GM19468 (cell line): ENCODE measurements at regions not wholly inside any gene's neighbourhood (a gene's known extent, or its start where the extent isn't known, plus 50 kb on each side); places are given as distances from the start of the nearest gene placed in this dataset.

Experiments
- ATAC-seq: cut with Tn5 transposase; IDR thresholded peaks from one replicate; pipeline ENCODE4 v1.9.1; 2021; ENCODE audit warnings: mild to moderate bottlenecking, moderate library complexity, moderate number of reproducible peaks; ENCODE audit not compliant: unreplicated experiment; ENCODE audit errors: extremely low read depth

DNA sequence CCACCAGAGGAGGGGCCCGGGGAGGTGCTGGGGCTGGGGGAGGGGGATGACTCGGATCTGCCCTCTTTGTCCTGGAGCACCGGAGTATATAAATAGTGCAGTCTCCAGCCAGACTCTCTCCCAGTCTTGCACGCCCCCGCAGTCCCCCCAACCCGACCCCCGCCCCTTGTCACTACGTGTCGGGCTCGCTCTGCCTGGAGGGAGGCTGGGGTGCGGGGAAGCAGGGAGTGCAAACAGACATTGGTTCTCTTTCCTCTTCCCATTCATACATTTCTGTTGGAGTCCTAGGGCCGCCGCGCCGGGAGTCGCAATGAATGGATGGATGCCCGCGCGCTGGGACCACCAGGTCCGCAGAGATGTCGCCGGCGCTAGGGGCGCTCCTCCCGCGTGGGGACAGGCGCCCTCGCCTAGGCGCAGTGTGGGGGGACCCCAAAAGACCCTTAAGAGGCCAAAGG lies 179.3 kb downstream of the TBXT start:
- no peak for ATAC-seq

DNA sequence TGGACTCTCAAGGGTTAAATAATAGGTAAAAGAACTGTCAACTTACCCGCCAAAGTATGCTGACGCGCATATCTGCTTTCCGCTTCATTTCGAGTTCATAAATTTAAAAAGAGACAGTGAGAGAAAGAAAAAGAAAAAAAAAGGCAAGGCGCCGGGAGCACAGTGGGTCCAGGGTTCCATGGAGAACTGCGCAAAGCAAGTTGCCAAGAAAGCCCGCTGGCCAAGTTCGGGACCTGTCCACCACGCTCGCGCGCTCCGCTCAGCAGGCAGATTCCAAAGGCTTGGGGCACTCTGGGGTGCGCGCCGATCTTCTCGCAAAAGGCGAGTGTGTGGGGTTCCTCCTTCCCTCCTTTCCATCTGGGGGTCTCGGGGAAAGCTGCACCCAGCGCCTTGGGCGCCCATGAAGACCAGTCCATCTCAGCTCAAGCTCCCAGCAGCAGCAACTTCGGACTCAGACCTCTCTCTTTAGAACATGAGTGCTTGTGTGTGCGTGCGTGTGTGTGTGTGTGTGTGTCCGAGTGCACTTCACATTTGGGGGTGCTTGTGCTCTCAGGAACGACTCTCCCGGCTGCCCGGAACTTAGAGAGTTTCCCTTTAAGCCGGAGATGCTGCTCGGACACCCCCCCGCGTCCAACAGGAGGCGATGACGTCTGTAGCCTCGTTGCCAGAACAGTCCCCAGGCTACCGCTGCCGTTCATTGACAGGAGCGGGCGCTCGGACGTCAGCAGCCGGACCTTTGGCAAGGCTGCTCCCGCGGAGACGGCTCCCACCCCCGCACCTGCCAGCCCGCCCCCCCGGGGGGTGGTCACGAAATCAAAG lies 180.0 kb downstream of the TBXT start:
- ATAC-seq, result no peak

DNA sequence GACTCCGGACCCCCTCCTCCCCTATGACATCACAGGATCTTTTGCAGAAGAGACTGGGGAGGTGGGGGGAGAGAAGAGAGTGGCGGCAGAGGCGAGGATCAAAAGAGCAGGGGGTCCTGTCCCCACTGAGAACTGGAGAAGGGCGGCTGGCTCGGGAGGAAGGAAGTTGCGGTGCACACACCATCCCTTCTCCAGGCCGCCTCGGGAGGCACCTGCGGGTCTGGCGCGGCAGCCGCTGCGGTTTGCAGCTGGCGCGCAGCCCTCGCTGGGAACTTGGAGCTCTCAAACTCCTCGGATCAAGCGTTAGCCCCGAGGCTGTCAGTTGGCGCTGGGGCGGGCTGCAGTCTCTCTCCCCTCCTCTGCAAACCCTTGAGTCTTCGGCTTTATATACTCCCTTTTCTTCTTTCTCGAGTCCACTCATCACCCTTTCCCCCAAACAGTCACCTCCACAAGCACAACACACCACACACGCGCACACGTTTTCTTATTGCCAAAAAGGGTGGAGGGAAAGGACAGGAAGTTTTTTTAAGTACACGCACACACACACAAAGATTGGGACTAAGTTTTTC lies 180.7 kb downstream of the TBXT start:
- ATAC-seq, result no peak

DNA sequence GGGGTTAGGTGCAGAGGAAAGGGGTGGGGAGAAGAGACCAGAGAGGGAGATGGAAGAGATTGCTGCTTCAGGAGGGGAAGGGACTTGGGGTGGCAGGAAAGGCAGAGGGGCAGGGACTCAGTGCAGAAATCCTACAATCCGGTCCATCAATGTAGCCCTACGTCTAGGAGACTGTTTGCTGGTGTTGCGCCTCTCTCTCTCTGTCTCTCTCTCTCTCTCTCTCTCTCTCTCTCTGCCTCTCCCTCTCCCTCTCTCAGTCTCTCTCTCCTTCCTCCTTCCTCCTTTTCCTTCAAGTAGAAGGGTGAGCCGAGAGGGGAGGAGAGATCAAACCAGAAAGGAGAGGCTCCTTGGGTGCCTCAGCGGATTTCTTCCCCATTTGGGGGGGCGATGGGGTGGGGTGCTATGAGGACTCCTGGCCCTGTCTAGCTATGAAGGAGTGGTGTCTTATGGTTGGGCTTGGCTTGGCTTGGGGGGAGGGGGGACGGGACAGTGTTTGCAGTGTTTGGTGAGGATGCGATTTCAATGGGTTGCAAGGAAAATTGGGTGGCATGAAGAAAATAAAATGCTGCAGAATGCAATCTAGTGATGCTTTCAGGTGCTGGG lies 181.2 kb downstream of the TBXT start:
- no peak for ATAC-seq

DNA sequence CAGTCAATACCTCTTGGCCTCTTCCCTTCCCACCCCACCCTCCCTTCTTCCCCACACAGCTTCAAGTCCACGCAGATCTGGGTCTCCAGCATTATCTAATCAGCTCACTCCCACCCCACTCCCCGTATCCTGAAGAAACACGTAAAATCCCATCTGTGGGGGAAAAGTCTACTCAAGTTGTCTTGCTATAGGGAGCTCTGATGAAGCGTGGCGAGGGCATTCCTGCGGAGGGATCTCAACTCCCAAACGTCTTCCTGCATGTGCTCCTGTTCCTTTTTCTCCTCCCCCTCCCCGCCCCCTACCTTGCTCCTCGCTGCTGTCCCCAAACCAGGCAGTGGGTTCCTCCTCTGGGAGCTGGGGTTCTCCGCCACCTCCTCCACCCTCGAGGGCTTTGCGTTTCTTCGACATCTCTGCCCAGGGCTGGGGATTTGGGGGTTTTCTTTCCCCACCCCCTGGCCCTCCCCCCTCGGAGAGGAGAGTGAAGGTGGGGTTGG lies 181.8 kb downstream of the TBXT start:
- ATAC-seq, result no peak

DNA sequence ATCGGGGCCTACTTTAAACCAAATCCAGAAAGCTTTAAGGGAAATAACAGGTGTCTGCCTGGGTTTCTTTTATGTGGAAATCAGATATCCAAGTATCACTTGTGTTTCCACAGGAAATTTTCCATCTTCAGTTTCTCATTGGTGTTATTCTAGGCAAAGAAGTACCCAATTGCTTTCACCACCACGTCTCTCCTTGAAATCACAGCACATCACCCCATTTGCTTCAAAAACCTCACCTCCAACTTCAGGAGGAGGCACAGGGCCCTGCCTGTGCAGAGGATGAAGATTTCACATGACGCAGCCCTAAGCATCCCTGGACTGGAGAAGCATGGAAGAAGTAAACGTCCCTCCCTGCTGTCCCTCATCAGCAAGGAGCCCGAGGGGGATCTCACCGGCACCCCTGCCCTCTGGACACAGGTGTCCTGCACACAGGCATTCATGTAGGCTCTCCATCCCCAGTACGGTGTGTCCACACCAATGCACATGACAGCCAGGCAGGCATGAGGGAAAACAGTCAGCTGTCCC lies 182.3 kb downstream of the TBXT start:
- no peak for ATAC-seq

DNA sequence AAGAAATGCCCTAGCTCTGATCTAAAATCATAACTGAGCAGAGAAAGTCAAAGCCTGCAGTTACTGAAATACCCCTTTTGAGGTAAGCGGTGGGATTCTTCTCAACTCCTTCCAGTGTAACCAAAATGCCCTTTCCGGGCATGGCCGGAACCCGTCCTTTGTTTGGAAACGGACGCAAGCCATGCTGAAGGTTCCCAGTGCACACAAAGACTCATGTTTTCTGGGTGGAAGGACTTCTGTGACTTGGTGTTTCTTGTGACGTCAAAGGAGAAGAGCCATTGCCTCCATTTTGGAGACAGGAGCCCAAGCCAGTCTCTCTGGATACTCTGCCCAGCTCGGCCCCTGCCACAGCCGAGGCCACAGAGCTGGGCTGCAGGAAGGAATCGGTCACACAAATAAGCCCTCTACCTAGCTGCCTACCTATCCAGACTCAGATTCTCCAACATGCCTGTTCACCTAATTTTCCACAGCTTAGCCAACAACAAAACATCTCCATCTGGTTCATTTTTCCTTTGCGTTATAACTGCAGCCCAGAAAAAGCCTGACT lies 182.8 kb downstream of the TBXT start:
- no peak for ATAC-seq

DNA sequence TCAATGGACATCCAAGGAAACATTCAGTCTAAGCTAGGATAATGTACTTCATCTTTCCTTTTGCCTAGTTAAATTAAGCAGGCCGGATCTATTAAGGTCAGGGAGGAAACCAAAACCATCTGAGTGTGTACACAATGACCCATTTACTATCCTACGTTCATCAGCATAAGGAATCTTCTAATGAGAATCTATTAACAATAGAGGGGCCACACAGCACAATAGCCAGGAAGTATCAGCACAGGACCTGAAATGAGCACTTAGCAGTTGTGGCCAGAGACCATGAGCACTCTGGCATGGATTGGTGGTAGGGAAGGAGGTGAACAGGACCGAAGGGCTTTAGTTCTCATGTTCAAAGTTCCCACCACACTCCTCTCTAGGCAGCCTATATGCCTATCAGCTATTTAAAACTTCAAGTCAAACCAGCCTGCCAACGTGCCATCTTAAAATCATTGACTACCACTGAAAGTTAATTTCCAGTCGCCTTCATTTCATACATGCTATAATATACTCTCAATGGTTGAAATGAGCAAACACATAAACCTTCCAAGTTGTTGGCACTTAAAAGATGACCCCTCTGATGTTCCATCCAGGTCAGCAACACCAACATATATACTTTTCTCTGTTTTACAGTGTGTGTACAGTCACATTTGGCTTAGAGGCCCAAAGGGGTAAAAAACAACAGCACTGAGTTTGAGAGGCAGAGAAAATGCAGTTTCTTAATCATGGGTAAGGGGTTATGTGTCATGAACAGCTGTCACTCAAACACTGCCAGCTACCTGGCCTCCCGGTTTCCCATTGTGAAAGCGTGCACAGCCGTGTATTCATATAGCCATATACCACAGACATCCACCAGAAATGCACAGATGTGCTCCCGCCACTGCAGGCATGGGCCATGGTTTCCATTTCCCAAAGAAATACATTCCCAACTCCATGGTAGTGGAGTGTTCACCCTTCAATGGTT lies 184.3 kb downstream of the TBXT start:
- ATAC-seq, result no peak

DNA sequence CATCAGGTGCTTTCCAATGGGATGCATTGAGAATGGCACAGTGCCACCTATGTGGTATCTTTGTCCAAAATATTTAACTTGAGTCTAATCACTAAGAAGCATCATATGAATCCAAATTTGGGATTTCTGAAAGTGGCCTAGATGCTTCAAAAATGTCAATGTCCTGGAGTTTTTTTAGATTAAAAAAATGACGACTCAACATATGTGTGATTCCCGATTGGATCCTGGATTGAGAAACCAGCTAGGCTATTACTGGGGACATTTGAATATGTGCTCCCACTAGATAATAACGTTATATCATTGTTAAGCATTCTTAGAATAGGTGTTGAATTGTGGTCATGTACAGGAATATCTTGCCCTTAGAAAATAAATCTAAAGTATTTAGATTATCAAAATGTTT lies 189.2 kb downstream of the TBXT start:
- no peak for ATAC-seq

DNA sequence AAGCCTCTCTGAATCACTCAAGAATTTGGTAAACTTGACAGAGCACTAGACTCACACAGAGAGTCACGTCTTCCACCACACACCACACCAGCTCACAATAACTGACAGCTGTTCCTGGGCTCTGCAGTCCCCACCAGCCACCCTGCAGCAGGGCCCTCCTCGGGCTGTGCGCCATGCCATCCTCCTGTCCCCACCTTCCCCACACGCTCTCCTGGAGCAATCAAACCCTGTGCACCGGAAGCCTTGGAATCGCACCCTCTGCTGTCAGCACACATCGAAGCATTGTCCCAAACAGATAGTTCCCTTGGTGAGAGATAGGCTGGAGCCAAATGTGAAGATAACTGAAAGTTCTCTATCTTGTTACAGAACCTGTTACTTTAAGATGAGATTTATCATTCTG lies 191.0 kb downstream of the TBXT start:
- ATAC-seq, result no peak

DNA sequence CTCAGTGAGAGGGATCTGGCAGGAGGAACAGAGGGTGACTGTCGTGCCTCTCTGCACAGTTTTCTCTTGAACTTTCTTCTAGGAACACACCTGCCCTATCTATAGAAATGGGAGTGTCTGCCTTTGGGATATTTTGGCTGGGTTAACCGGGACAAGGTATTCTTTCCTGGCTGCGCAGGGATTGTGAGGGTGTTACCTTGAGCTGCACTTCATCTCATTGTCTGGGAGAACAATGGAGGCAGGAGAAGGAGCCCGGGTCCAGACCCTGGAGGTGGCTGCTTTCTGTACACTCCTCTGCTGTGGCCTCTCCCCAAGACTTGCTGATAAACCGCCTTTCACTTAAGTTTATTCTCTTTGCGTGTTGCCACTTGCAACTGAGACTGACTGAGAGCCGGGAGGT lies 192.8 kb downstream of the TBXT start:
- no peak for ATAC-seq

DNA sequence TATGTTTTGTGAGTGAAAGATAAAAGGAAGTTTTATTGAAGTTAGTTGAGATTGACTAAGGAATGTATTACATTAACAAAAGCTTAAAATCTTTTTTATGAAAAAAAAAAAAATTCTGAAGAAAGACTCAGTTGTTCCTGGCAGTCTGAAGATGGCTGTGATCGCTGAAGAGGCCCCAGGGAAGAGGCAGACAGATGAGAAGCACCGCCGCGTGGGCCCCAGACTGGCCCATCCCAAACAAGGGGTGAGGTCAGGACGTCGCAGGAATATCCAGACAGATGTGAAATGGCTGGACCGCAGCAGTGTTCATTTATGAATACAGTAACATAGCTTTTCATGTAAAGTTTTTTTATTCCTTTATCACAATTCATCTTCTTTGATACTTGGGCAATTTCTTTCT lies 194.2 kb downstream of the TBXT start:
- ATAC-seq, result no peak

DNA sequence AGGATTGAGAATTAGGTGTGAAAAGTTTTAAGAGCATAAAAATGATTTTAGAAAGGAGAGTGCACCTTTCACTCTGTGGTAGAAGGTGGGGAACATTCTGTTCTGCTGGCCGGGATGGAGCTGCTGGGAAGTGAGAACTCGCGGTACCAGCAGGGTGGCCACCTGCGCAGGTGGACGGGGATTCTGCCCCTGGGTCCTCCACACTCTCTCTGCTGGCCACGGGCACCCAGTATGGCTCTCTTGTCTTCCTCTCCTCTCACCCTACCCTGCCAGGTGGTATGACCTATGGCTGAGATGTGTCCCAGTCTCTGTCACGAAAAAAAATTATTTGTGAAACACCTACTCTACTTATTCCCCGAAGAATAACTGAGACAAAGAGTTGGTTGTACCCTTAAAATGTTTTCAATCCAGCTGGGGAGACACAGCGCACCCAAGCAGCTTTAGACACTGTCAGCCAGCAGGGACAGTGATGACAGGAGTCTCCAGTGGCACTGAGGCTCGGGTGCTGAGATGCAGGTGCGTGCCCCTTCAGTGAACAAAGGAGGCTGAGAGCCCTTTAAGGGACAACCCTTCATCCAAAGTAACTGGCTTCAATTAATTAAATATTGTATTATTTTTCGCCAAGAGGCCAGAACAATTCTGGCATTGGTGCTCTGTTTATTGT lies 195.4 kb downstream of the TBXT start:
- ATAC-seq, result no peak

DNA sequence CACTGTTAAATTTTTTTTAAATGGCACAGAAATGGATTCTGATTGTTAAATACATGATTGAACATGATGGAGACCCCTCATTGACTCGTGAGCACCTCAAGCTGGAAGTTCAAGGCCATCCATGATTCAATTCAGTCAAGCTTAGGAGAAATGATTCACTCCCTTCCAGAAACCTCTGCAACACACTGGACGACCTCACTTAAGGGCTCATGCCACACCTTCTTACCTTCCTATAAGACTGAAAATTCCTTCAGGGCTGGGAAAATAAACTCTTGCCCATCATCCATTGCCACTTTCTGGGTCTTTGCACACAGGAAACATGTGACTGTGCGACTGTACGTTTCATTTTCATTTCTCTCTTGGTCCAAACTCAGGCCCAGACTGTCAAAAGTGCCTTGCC lies 196.4 kb downstream of the TBXT start:
- no peak for ATAC-seq

DNA sequence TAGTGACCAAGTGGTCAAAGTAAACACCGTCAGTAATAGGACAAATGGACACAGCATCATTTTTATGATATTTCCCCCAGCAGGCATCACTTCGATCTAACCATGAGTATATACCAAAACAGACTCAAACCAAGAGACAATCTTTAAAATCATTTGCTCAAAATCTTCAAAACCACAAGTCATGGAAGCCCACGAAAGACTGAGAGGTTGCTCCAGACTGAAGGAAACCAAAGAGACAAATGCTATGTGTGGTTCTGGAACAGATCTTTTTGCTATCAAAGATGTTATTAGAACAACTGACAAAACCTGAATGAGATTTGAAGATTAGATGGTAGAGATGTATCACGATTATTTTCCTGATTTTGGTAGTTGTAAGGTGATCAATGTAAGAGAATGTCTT lies 197.7 kb downstream of the TBXT start:
- ATAC-seq, result no peak

DNA sequence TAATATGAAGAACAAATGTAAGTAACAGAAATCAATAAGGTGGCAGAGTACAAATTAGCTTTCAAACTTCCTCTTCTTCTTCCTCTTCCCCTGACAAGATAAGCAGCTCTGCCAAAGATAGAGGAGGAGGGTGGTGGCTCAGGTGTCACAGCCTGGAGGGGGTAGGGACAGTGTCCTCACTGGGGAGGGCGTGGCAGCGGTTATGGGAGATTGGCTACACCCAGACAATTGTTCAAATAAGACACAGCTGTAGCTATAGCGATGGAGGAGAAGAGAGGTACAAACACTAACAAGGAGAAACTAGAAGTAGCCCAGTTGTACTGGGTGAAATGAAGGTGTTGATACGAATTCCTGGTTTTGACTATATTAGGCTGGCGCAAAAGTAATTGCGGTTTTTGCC lies 198.5 kb downstream of the TBXT start:
- no peak for ATAC-seq

DNA sequence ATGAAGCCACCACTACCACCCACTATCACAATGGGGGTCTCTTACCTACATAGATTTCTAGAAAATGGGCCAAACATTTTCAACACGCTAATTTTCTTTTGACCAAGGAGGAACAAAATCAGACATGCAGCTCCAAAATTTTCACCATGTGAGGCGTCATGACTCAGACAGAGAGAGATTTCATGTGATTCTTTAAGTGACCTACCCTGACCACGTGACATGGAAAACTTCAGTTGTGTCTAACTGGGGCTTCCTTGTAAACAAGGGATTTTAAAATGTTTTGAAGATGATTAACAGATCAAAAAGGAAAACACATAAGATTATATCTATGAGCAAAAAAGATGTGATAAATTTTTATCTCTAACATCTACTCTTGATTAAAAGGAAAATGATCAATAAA lies 199.2 kb downstream of the TBXT start:
- no peak for ATAC-seq

DNA sequence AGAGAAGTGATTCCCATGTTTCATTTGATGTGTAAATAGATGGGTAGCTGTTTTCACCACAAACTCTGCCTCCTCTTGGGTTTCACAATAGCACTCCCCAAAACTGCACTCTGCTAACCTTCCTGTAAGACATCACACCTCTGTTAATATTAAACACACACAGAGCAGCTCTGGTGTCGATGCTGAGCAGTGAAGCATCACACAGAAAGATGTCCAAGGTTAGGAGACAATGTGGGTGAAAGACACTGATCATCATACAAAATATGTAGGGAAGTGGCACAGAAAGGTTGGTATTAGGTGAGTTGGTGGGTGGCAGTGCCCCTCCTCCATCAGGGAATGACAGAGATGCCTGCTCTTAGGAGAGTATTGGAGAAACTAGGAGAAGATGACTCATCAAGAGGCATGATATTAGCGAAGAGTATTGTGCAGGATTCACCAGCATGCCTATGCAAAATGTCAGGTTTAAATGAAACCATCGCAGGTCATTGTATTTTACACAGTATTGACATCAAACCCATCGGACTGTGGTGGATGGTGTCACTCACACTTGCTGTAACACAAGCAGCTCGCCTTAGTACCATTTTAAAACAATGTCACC lies 199.7 kb downstream of the TBXT start:
- no peak for ATAC-seq

DNA sequence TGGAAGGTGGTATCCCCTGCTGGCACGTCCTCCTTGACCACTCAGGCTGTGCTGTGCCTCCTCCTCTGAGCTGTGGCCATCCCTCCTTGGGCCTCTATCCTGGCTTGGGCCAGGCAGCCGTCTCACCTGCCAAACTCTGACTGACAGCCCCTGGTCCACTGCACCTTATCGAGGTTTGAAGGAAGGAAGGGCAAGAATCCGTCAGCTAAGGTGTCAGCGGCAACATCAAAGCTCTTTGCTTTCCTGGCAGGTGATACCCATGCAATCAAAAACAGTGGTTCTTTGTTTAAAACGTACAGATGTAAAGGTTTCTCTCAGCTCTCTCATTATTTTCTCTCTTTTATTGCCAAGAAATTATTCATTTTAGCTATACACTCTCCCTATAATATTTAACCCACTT lies 203.9 kb downstream of the TBXT start:
- ATAC-seq, result no peak
